ACC112 (cell line): ENCODE measurements at regions not wholly inside any gene's neighbourhood (a gene's known extent, or its start where the extent isn't known, plus 50 kb on each side); places are given as distances from the start of the nearest gene placed in this dataset.

ENCODE experiments used
- H2AFZ ChIP-seq: fragments of 200-600 bp; sonication (generic); one replicate; pipeline ENCODE4 v1.6.0; 2017; ENCODE audit warnings: antibody characterized with exemption, low read length; ENCODE audit not compliant: unreplicated experiment
- H3K27ac ChIP-seq: fragments of 200-600 bp; sonication (generic); 2 replicates; pipeline ENCODE4 v1.5.1; 2014; ENCODE audit warnings: low read depth, mild to moderate bottlenecking, antibody characterized with exemption, low read length, moderate library complexity
- H3K27me3 ChIP-seq: fragments of 200-600 bp; sonication (generic); 2 replicates; pipeline ENCODE4 v1.6.1; 2014; ENCODE audit warnings: mild to moderate bottlenecking, antibody characterized with exemption, low read length, moderate library complexity, mixed read lengths; ENCODE audit not compliant: insufficient read depth
- H3K36me3 ChIP-seq: fragments of 200-600 bp; sonication (generic); 2 replicates; pipeline ENCODE4 v1.6.1; 2016; ENCODE audit warnings: mild to moderate bottlenecking, antibody characterized with exemption, low read length, moderate library complexity, mixed read lengths; ENCODE audit not compliant: insufficient read depth
- H3K4me1 ChIP-seq: fragments of 200-600 bp; sonication (generic); one replicate; pipeline ENCODE4 v1.6.1; 2016; ENCODE audit warnings: low read length, mixed read lengths; ENCODE audit not compliant: insufficient read depth, unreplicated experiment, control insufficient read depth
- H3K4me3 ChIP-seq: fragments of 200-600 bp; sonication (generic); 2 replicates; pipeline ENCODE4 v1.5.1; 2014; ENCODE audit warnings: mild to moderate bottlenecking, low read depth, low read length
- H3K79me2 ChIP-seq: fragments of 200-600 bp; sonication (generic); one replicate; pipeline ENCODE4 v1.6.0; 2016; ENCODE audit warnings: low read length; ENCODE audit not compliant: control insufficient read depth, unreplicated experiment, insufficient read depth

- Histone ChIP-seq H3K27ac (no peak overlapping the region), H3K4me3 (no peak overlapping the region), H3K4me1 (no peaks in the 10 kb centered on the region), H3K36me3 (no peaks in the 10 kb centered on the region), H2AFZ (no peak overlapping the region), H3K79me2 (no peaks in the 10 kb centered on the region), H3K27me3 (no peaks in the 10 kb centered on the region)
Observed at GRCh38 chr13:104442536-104442935, 1376.3 kb upstream of the SLC10A2 start.

DNA sequence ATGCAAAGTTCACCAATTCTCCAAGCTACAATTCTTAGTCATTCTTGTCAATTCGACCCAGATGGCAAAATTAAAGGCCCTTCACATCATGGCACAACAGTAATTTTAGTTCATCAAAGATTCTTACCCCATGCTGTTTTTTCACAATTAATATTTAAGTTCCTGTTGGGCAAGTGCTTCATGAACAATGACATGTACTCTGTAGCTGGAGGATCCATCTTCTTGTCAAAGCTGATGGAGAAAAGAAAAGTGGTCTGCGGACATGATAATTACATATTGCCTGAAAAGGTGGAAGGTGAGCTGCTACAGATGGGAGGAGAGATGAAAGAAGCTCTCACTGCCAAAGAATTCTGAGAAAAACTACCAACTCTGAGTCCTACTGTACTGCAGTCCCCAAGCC is 1370.3 kb upstream of the SLC10A2 start:
- Histone ChIP-seq H3K27me3 (no peaks in the 10 kb centered on the region), H3K27ac (no peak overlapping the region), H3K4me1 (no peaks in the 10 kb centered on the region), H3K36me3 (no peaks in the 10 kb centered on the region), H2AFZ (no peak overlapping the region), H3K4me3 (no peak overlapping the region), H3K79me2 (no peaks in the 10 kb centered on the region)

DNA sequence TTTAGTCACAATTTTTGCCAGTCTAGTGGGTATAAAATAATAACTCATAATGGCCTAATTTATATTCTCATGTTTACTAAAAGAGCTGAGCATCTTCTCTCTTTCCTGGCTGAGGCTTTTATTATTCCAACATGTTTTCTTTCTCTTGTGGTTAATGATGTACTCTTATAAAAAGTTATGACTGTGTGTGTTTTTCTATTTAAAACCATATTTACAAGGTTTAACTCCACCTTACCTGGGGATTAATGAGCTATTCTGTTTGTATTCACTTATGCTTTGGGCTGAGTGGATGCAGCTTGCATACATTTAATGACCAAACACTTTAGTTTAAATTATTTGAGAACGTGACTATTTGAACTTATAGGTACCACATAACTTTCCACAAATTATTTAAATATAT is 1365.7 kb upstream of the SLC10A2 start:
- no peaks in the 10 kb centered on the region for H3K79me2 ChIP-seq
- H3K27me3 ChIP-seq = no peaks in the 10 kb centered on the region
- no peaks in the 10 kb centered on the region for H3K4me1 ChIP-seq
- H2AFZ ChIP-seq = no peak overlapping the region
- H3K27ac ChIP-seq = no peak overlapping the region
- no peaks in the 10 kb centered on the region for H3K36me3 ChIP-seq
- no peak overlapping the region for H3K4me3 ChIP-seq

GRCh38 chr13:104426435-104426834 is 1360.2 kb upstream of the SLC10A2 start:
- Histone ChIP-seq H3K27ac (no peak overlapping the region), H3K36me3 (no peaks in the 10 kb centered on the region), H3K27me3 (no peaks in the 10 kb centered on the region), H3K4me3 (no peak overlapping the region), H3K79me2 (no peaks in the 10 kb centered on the region), H3K4me1 (no peaks in the 10 kb centered on the region), H2AFZ (no peak overlapping the region)

DNA sequence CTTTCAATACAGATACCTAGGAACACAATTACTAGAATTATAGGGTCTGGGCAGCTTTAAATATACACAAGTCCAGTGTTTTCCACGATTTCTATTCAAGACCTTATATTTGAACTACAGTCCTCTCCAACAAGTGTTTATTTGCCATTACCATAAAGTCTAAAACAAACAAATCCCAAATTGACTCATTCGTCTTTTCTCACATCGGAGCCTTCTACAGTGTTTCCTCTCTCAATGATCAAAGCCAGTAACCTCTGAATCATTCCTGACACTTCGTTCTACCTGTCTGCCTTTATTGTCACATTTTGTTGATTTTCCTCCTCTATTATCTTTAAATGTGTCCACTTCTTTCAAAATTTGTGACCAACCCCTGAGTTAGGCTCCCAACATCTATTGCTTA is 1356.5 kb upstream of the SLC10A2 start:
- Histone ChIP-seq H3K79me2 (no peaks in the 10 kb centered on the region), H3K4me3 (no peak overlapping the region), H3K27ac (no peak overlapping the region), H2AFZ (no peak overlapping the region), H3K27me3 (no peaks in the 10 kb centered on the region), H3K36me3 (no peaks in the 10 kb centered on the region), H3K4me1 (no peaks in the 10 kb centered on the region)

GRCh38 chr13:104416973-104417372 is 1350.8 kb upstream of the SLC10A2 start:
- H3K79me2 ChIP-seq = no peaks in the 10 kb centered on the region
- no peak overlapping the region for H3K4me3 ChIP-seq
- no peak overlapping the region for H2AFZ ChIP-seq
- no peaks in the 10 kb centered on the region for H3K27me3 ChIP-seq
- no peak overlapping the region for H3K27ac ChIP-seq
- H3K36me3 ChIP-seq = no peaks in the 10 kb centered on the region
- no peaks in the 10 kb centered on the region for H3K4me1 ChIP-seq

DNA sequence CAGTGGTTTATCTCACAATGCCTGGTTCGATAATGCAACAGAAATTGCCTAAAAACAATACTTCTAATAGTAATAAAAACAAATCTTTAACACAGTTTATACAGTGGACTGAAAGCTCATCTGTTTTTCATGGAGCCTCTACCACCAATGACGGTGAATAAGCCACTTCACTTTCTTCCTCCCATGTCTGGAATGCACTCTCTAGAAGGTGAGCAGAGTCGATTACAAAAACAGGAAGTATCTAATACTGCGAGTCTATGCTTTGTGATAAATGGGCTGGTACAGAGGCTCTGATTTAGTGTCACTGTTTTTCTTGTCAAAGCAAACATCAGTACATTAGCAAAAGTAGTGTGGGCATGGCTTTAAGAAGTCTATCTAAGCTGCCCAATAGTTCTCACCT is 1348.6 kb upstream of the SLC10A2 start:
- Histone ChIP-seq H3K4me1 (no peaks in the 10 kb centered on the region), H3K4me3 (no peak overlapping the region), H3K27ac (no peak overlapping the region), H2AFZ (no peak overlapping the region), H3K36me3 (no peaks in the 10 kb centered on the region), H3K79me2 (no peaks in the 10 kb centered on the region), H3K27me3 (no peaks in the 10 kb centered on the region)

DNA sequence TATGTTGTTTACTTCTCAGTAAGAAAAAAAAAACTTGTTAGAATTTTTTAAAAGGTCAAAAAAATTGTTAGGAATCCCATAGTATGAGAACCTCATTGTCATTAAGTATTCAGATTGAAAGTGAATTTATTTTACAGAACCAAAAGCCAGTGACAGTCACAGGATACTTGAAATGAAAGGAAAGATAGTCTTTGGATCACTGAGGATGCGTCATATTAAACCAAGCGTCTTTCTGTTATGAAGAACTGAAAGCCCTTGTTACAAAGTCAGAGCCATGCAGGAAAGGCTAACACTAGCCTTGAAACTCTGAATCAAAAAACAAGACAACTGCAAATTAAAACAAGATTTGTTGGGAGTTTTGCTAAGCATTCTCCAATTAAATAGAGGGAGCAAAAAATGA is 1348.0 kb upstream of the SLC10A2 start:
- Histone ChIP-seq H3K4me3 (no peak overlapping the region), H2AFZ (no peak overlapping the region), H3K27ac (no peak overlapping the region), H3K36me3 (no peaks in the 10 kb centered on the region), H3K4me1 (no peaks in the 10 kb centered on the region), H3K79me2 (no peaks in the 10 kb centered on the region), H3K27me3 (no peaks in the 10 kb centered on the region)

DNA sequence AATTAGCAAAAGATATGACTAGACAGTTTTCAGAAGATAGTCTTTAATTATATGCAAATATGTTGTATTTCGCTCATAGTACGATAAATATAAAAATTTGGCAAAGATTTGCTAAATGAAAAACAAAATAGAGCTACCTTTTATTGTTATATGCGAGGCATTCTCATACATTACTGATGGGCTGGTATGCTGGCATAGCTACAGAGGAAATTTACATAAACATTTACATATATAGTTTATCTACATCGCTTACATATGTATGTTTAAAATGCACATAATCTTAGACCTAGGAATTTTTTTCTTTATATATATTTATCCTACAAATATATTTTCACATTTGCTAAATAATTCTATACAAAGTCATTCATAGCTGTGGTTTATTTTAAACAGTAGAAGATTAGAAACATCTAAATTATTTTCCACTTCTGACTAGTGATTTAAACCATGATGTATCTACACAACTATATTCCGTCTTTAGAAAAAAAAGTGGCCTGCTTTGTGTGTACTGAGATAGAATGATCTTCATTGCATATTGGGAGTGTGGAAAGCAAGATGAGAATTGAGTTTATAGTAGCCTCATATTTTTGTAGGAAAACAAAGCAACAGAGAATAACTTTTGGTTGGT is 1345.0 kb upstream of the SLC10A2 start:
- no peaks in the 10 kb centered on the region for H3K79me2 ChIP-seq
- H3K36me3 ChIP-seq = no peaks in the 10 kb centered on the region
- H3K27ac ChIP-seq = no peak overlapping the region

DNA sequence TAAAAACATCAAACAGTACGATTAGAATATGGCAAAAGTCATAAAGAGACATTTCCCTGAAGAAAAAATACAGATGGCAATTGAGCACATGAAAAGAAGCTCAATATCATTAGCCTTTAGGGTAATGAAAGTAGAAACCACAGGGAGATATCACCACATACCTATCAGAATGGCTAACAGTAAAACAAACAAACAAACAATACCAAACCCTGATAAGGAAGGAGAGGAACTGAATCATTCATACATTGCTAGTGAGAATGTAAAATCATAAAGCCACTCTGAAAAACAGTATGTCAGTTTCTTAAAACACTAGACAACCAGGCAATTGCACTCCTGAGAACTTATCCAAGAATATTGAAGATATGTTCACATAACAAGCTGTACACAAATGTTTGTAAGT is 1342.5 kb upstream of the SLC10A2 start:
- H3K27me3 ChIP-seq = no peaks in the 10 kb centered on the region
- no peak overlapping the region for H3K4me3 ChIP-seq
- H2AFZ ChIP-seq = no peak overlapping the region
- no peak overlapping the region for H3K27ac ChIP-seq
- no peaks in the 10 kb centered on the region for H3K79me2 ChIP-seq
- no peaks in the 10 kb centered on the region for H3K36me3 ChIP-seq
- H3K4me1 ChIP-seq = no peaks in the 10 kb centered on the region

More for the DNA sequence above, 1345.0 kb upstream of the SLC10A2 start:
- no peak overlapping the region for H2AFZ ChIP-seq
- H3K4me1 ChIP-seq = no peaks in the 10 kb centered on the region
- no peak overlapping the region for H3K4me3 ChIP-seq
- H3K27me3 ChIP-seq = no peaks in the 10 kb centered on the region

GRCh38 chr13:104404325-104404724 is 1338.1 kb upstream of the SLC10A2 start:
- Histone ChIP-seq H3K4me3 (no peak overlapping the region), H2AFZ (no peak overlapping the region), H3K79me2 (no peaks in the 10 kb centered on the region), H3K4me1 (no peaks in the 10 kb centered on the region), H3K36me3 (no peaks in the 10 kb centered on the region), H3K27ac (no peak overlapping the region), H3K27me3 (no peaks in the 10 kb centered on the region)
